B cell (primary cell): ENCODE measurements at regions not wholly inside any gene's neighbourhood (a gene's known extent, or its start where the extent isn't known, plus 50 kb on each side); places are given as distances from the start of the nearest gene placed in this dataset.

Experiments
- ATAC-seq: fragments of 200-7000 bp; cut with Tn5 transposase; one replicate; pipeline ENCODE4 v1.10.0; 2021; ENCODE audit warnings: low read depth, mild to moderate bottlenecking, moderate number of reproducible peaks, moderate library complexity
- CTCF ChIA-PET: fragments of 350-600 bp; sonication (Branson Sonifier 250); formaldehyde crosslinking; loops from one replicate; lab custom pipeline; 2021; ENCODE audit warnings: antibody characterized with exemption, inconsistent platforms; lab: Charles Lee
- POLR2A ChIA-PET: fragments of 350-600 bp; sonication (Branson Sonifier 250); formaldehyde crosslinking; loops from one replicate; lab custom pipeline; 2021; ENCODE audit warnings: antibody characterized with exemption; lab: Charles Lee
- DNase-seq: peaks from one replicate; pipeline ENCODE4 v3.0.0; 2013
- H2AFZ ChIP-seq: 2 replicates; pipeline ENCODE4 v1.6.1; 2012; ENCODE audit warnings: mild to moderate bottlenecking, low read depth, low read length; ENCODE audit not compliant: insufficient read depth, poor library complexity, severe bottlenecking
- H3K27ac ChIP-seq, 2 donors: 1 replicate in 1 of 2; 2 replicates in 1 of 2; pipeline ENCODE4 v1.5.1; 2012 to 2013; ENCODE audit warnings: low read length in 2 of 2, mild to moderate bottlenecking in 2 of 2, moderate library complexity in 1 of 2
- H3K27me3 ChIP-seq, 4 experiments: fragments of 200-600 bp in 1 of 4; sonication (generic) in 1 of 4; replicated peaks in 1 of 4; 1 replicate in 2 of 4; 2 replicates in 2 of 4; pipeline versions ENCODE4 v1.6.1 to v1.7.0; 2013 to 2016; ENCODE audit warnings: low read length in 3 of 4, mild to moderate bottlenecking in 2 of 4, mixed read lengths in 1 of 4, moderate library complexity in 1 of 4; ENCODE audit not compliant: insufficient read depth in 4 of 4, control insufficient read depth in 3 of 4; ENCODE audit errors: control extremely low read depth in 1 of 4
- H3K36me3 ChIP-seq, 2 experiments: replicated peaks in 1 of 2; 1 replicate in 1 of 2; 2 replicates in 1 of 2; pipeline versions ENCODE4 v1.6.1 to v1.7.1; 2013; ENCODE audit warnings: low read length in 1 of 2; ENCODE audit not compliant: insufficient read depth in 2 of 2, control insufficient read depth in 1 of 2; ENCODE audit errors: control extremely low read depth in 1 of 2, extremely low read depth in 1 of 2
- H3K4me1 ChIP-seq, 2 donors: fragments of 200-600 bp in 1 of 2; sonication (generic) in 1 of 2; 1 replicate in 1 of 2; 2 replicates in 1 of 2; pipeline versions ENCODE4 v1.5.1 to v1.6.1; 2013 to 2017; ENCODE audit warnings: low read length in 2 of 2; ENCODE audit not compliant: control insufficient read depth in 2 of 2, insufficient read depth in 2 of 2
- H3K4me2 ChIP-seq: replicated peaks from 2 replicates; pipeline ENCODE3; 2012; ENCODE audit warnings: mild to moderate bottlenecking, low read depth, low read length; ENCODE audit not compliant: poor library complexity, severe bottlenecking
- H3K4me3 ChIP-seq, 5 experiments: fragments of 200-600 bp in 1 of 5; sonication (generic) in 1 of 5; 1 replicate in 3 of 5; 2 replicates in 2 of 5; pipeline versions ENCODE4 v1.5.1 to v1.7.0; 2011 to 2016; ENCODE audit warnings: low read length in 4 of 5, mild to moderate bottlenecking in 4 of 5, low read depth in 2 of 5, control low read depth in 1 of 5, moderate library complexity in 1 of 5; ENCODE audit not compliant: insufficient read depth in 1 of 5; ENCODE audit errors: control extremely low read depth in 1 of 5, extremely low read depth in 1 of 5
- H3K79me2 ChIP-seq: fragments of 200-600 bp; sonication (generic); one replicate; pipeline ENCODE4 v1.6.0; 2016; ENCODE audit warnings: low read length; ENCODE audit not compliant: control insufficient read depth, insufficient read depth
- H3K9ac ChIP-seq: fragments of 200-600 bp; sonication (generic); 2 replicates; pipeline ENCODE4 v1.6.1; 2017; ENCODE audit warnings: mild to moderate bottlenecking, low read length, moderate library complexity
- H3K9me3 ChIP-seq, 3 donors: one replicate each; pipeline versions ENCODE4 v1.6.1 to v1.7.1; 2013; ENCODE audit warnings: low read length in 2 of 3; ENCODE audit not compliant: control insufficient read depth in 2 of 3, insufficient read depth in 1 of 3; ENCODE audit errors: control extremely low read depth in 1 of 3
- H4K20me1 ChIP-seq: 2 replicates; pipeline ENCODE4 v1.6.0; 2012; ENCODE audit warnings: mild to moderate bottlenecking, low read length; ENCODE audit not compliant: insufficient read depth, control insufficient read depth, poor library complexity, severe bottlenecking
- H3K27ac Mint-ChIP-seq: one replicate; pipeline ENCODE4 v1.8.0; 2021; ENCODE audit warnings: mixed read lengths
- H3K27me3 Mint-ChIP-seq: one replicate; pipeline ENCODE4 v1.8.0; 2021; ENCODE audit warnings: mixed read lengths
- H3K4me1 Mint-ChIP-seq: one replicate; pipeline ENCODE4 v1.8.0; 2021; ENCODE audit warnings: mixed read lengths
- H3K4me3 Mint-ChIP-seq: one replicate; pipeline ENCODE4 v1.8.0; 2021; ENCODE audit warnings: mixed read lengths
- H3K9me3 Mint-ChIP-seq: one replicate; pipeline ENCODE4 v1.8.0; 2022; ENCODE audit warnings: mixed read lengths; ENCODE audit not compliant: insufficient read depth
- CTCF ChIP-seq: fragments of 200-600 bp; IDR thresholded peaks from one replicate; pipeline ENCODE4 v1.8.0; 2022; ENCODE audit warnings: antibody characterized with exemption, mild to moderate bottlenecking
- EZH2 ChIP-seq: IDR thresholded peaks from 2 replicates; pipeline ENCODE4 v1.6.1; 2012; ENCODE audit warnings: borderline replicate concordance, low read depth, mild to moderate bottlenecking, moderate library complexity, low read length; ENCODE audit not compliant: insufficient read depth, poor library complexity, severe bottlenecking
- WGBS: methylation state at CpG from one replicate; pipeline ENCODE4 v1.1.5; 2013; ENCODE audit warnings: missing lambda C conversion rate; ENCODE audit not compliant: insufficient coverage; 5-methylcytosine and 5-hydroxymethylcytosine counted together
- intact Hi-C: fragments of 100-400 bp; cut with micrococcal nuclease; formaldehyde crosslinking; loops from one replicate; pipeline ENCODE4 v1.10.0; 2022

GRCh38 chr4:178480105-178480504 is 1037.9 kb upstream of the AGA start:
- no peaks in the 10 kb centered on the region for H3K36me3 ChIP-seq
- Mint-ChIP-seq H3K27ac (no peak overlapping the region), H3K9me3 (no peaks in the 10 kb centered on the region), H3K4me1 (no peaks in the 10 kb centered on the region), H3K4me3 (no peak overlapping the region), H3K27me3 (no peaks in the 10 kb centered on the region)
- H3K27ac ChIP-seq: no peak overlapping the region
- POLR2A ChIA-PET: no interaction called here
- no peaks in the 10 kb centered on the region for H4K20me1 ChIP-seq
- no peak for ATAC-seq
- peaks cover 0 to 3% (median 0%) of the 10 kb centered on the region in 3 donors for H3K9me3 ChIP-seq
- H3K79me2 ChIP-seq: no peaks in the 10 kb centered on the region
- TF ChIP-seq EZH2 (no peak), CTCF (no peak)
- no peak overlapping the region for H3K4me2 ChIP-seq
- no peak overlapping the region for H3K4me3 ChIP-seq
- no peak overlapping the region for H3K9ac ChIP-seq
- WGBS: no CpG with 5 or more reads among the region's 3 CpGs
- intact Hi-C loops: no loop called here
- CTCF ChIA-PET: no interaction called here
- DNase-seq: no peak
- no peak overlapping the region for H2AFZ ChIP-seq
- H3K27me3 ChIP-seq: no peaks in the 10 kb centered on the region
- H3K4me1 ChIP-seq: no peaks in the 10 kb centered on the region

GRCh38 chr4:178480881-178481280 is 1038.6 kb upstream of the AGA start:
- no peaks in the 10 kb centered on the region for H3K27me3 ChIP-seq
- H3K4me3 Mint-ChIP-seq: no peak overlapping the region

More at GRCh38 chr4:178480881-178481280, 1038.6 kb upstream of the AGA start:
- Mint-ChIP-seq H3K27me3 (no peaks in the 10 kb centered on the region), H3K4me1 (no peaks in the 10 kb centered on the region), H3K27ac (no peak overlapping the region), H3K9me3 (no peaks in the 10 kb centered on the region)
- no peaks in the 10 kb centered on the region for H3K79me2 ChIP-seq
- DNase-seq (no peak), ATAC-seq (no peak)
- ChIA-PET CTCF (no interaction called here), POLR2A (no interaction called here)
- H3K4me2 ChIP-seq: no peak overlapping the region
- H3K36me3 ChIP-seq: no peaks in the 10 kb centered on the region
- intact Hi-C loops: no loop called here
- no peak overlapping the region for H3K4me3 ChIP-seq
- H3K4me1 ChIP-seq: no peaks in the 10 kb centered on the region
- no peaks in the 10 kb centered on the region for H4K20me1 ChIP-seq
- no peak overlapping the region for H2AFZ ChIP-seq
- no peak overlapping the region for H3K9ac ChIP-seq
- TF ChIP-seq EZH2: no peak
- TF ChIP-seq CTCF: no peak
- peaks cover 0 to 3% (median 0%) of the 10 kb centered on the region in 3 donors for H3K9me3 ChIP-seq
- no peak overlapping the region for H3K27ac ChIP-seq
